HCT116 (cell line): ENCODE measurements at regions not wholly inside any gene's neighbourhood (a gene's known extent, or its start where the extent isn't known, plus 50 kb on each side); places are given as distances from the start of the nearest gene placed in this dataset.

Experiments used
- ATAC-seq: fragments of 200-7000 bp; cut with Tn5 transposase; 2 replicates; pipeline ENCODE4 v1.9.1; 2020; ENCODE audit warnings: mild to moderate bottlenecking, moderate library complexity
- BruUV-seq: library from RNA; stranded (reverse); fragments of 400-500 nt; replicated peaks from 2 replicates; lab custom pipeline; 2021; lab: Mats Ljungman, UMichigan
- CTCF ChIA-PET: fragments of 300-600 bp; sonication (Branson Sonifier 250); formaldehyde crosslinking; loops from one replicate; lab custom pipeline; 2021; ENCODE audit warnings: antibody characterized with exemption; lab: Charles Lee
- POLR2A ChIA-PET: fragments of 300-600, 350-600 bp; sonication (Branson Sonifier 250); formaldehyde crosslinking; loops from one replicate; lab custom pipeline; 2021; ENCODE audit warnings: antibody characterized with exemption; lab: Charles Lee
- RAD21 ChIA-PET, 2 experiments: fragments of 300-600 bp; sonication (Branson Sonifier 250); formaldehyde crosslinking; loops; one replicate each; lab custom pipeline; 2023; ENCODE audit warnings: low total read pairs in 2 of 2; ENCODE audit not compliant: uncharacterized antibody in 2 of 2, unreplicated experiment in 2 of 2, low non-redundant PET in 1 of 2; lab: Charles Lee
- DNase-seq: peaks from one replicate; pipeline ENCODE4 v3.0.0-alpha.2; 2010; ENCODE audit warnings: low read depth, low spot score
- H2AFZ ChIP-seq: fragments of 200-600 bp; shearing (Covaris generic), sonication (generic); 2 replicates; pipeline ENCODE4 v1.6.1; 2017; ENCODE audit warnings: low read depth, mixed run types, mixed read lengths, antibody characterized with exemption, low read length; ENCODE audit not compliant: poor library complexity, severe bottlenecking
- H3K27ac ChIP-seq: 2 replicates; pipeline ENCODE4 v1.5.1; 2012; ENCODE audit warnings: low read depth, low read length
- H3K27me3 ChIP-seq: fragments of 200-600 bp; sonication (generic); 2 replicates; pipeline ENCODE4 v1.6.1; 2016; ENCODE audit warnings: mixed run types, low read length, mixed read lengths; ENCODE audit not compliant: insufficient read depth
- H3K36me3 ChIP-seq, 2 experiments: fragments of 200-500 bp in 1 of 2; fragments of 200-600 bp in 1 of 2; sonication (Bioruptor generic) in 1 of 2; sonication (generic) in 1 of 2; 2 replicates each; pipeline versions ENCODE4 v1.5.1 to v1.6.1; 2014 to 2016; ENCODE audit warnings: low read length in 2 of 2, inconsistent platforms in 1 of 2, mixed read lengths in 1 of 2, mixed run types in 1 of 2; ENCODE audit not compliant: insufficient read depth in 2 of 2, control insufficient read depth in 1 of 2
- H3K4me1 ChIP-seq, 2 experiments: fragments of 200-600 bp in 1 of 2; sonication (generic) in 1 of 2; 2 replicates each; pipeline versions ENCODE4 v1.5.1 to v1.6.1; 2012 to 2017; ENCODE audit warnings: low read length in 2 of 2, inconsistent platforms in 1 of 2, mild to moderate bottlenecking in 1 of 2, mixed read lengths in 1 of 2, mixed run types in 1 of 2, moderate library complexity in 1 of 2; ENCODE audit not compliant: insufficient read depth in 2 of 2, control insufficient read depth in 1 of 2
- H3K4me2 ChIP-seq: fragments of 200-600 bp; sonication (generic); 2 replicates; pipeline ENCODE4 v1.6.1; 2017; ENCODE audit warnings: mixed run types, low read length, mixed read lengths
- H3K4me3 ChIP-seq, 2 experiments: fragments of 200-600 bp in 1 of 2; sonication (generic) in 1 of 2; replicated peaks in 1 of 2; 2 replicates each; pipeline ENCODE4 v1.5.1; 2011 to 2016; ENCODE audit warnings: low read length in 2 of 2, control low read depth in 1 of 2, low read depth in 1 of 2, mild to moderate bottlenecking in 1 of 2, mixed read lengths in 1 of 2, mixed run types in 1 of 2
- H3K79me2 ChIP-seq: fragments of 200-600 bp; sonication (generic); 2 replicates; pipeline ENCODE4 v1.6.1; 2017; ENCODE audit warnings: mild to moderate bottlenecking, mixed run types, low read length, moderate library complexity, mixed read lengths; ENCODE audit not compliant: insufficient read depth
- H3K9ac ChIP-seq: fragments of 200-600 bp; sonication (generic); 2 replicates; pipeline ENCODE4 v1.6.1; 2016; ENCODE audit warnings: low read length, mixed read lengths
- H3K9me2 ChIP-seq: fragments of 200-600 bp; sonication (generic), shearing (Covaris generic); 2 replicates; pipeline ENCODE4 v1.6.1; 2017; ENCODE audit warnings: mixed run types, mild to moderate bottlenecking, moderate library complexity; ENCODE audit not compliant: insufficient read depth
- H3K9me3 ChIP-seq, 2 experiments: fragments of 200-500 bp in 1 of 2; fragments of 200-600 bp in 1 of 2; sonication (Bioruptor generic) in 1 of 2; sonication (generic) in 1 of 2; 2 replicates each; pipeline ENCODE4 v1.6.1; 2014 to 2017; ENCODE audit warnings: low read length in 2 of 2, mixed read lengths in 2 of 2, inconsistent platforms in 1 of 2, low read depth in 1 of 2, mild to moderate bottlenecking in 1 of 2, mixed run types in 1 of 2, moderate library complexity in 1 of 2; ENCODE audit not compliant: control insufficient read depth in 1 of 2, insufficient read depth in 1 of 2
- H4K20me1 ChIP-seq: fragments of 200-600 bp; sonication (generic), shearing (Covaris generic); 2 replicates; pipeline ENCODE4 v1.6.1; 2017; ENCODE audit warnings: mixed run types, mild to moderate bottlenecking, moderate library complexity; ENCODE audit not compliant: insufficient read depth
- EGR1 ChIP-seq: IDR thresholded peaks from 2 replicates; pipeline ENCODE4 v1.6.1; 2012; ENCODE audit warnings: low read depth
- EZH2 ChIP-seq: fragments of 200-600 bp; sonication (generic); IDR thresholded peaks from 2 replicates; pipeline ENCODE4 v1.6.1; 2017; ENCODE audit warnings: antibody characterized with exemption, mixed run types
- POLR2A ChIP-seq: IDR thresholded peaks from 2 replicates; pipeline ENCODE4 v1.7.0; 2011; ENCODE audit warnings: borderline replicate concordance; ENCODE audit not compliant: insufficient read depth, insufficient read length; ENCODE audit errors: extremely low read depth
- POLR2AphosphoS5 ChIP-seq: IDR thresholded peaks from 2 replicates; pipeline ENCODE4 v1.6.1; 2011; ENCODE audit warnings: mild to moderate bottlenecking, low read depth, low read length, moderate library complexity
- RAD21 ChIP-seq: IDR thresholded peaks from 2 replicates; pipeline ENCODE4 v1.6.1; 2012; ENCODE audit warnings: low read depth, mild to moderate bottlenecking
- SIN3A ChIP-seq: IDR thresholded peaks from 2 replicates; pipeline ENCODE4 v1.6.1; 2012; ENCODE audit warnings: low read depth
- SP1 ChIP-seq: IDR thresholded peaks from 2 replicates; pipeline ENCODE4 v1.6.1; 2012; ENCODE audit warnings: low read depth
- TCF7L2 ChIP-seq: IDR thresholded peaks from 2 replicates; pipeline ENCODE4 v1.7.0; 2011; ENCODE audit warnings: borderline replicate concordance, inconsistent platforms; ENCODE audit not compliant: insufficient read depth, insufficient read length; ENCODE audit errors: extremely low read depth
- ZNF274 ChIP-seq: fragments of 200-500 bp; sonication (Bioruptor generic); IDR thresholded peaks from 2 replicates; pipeline ENCODE4 v1.6.1; 2014; ENCODE audit warnings: mild to moderate bottlenecking, low read depth, low read length, inconsistent platforms
- intact Hi-C: fragments of 100-400 bp; cut with micrococcal nuclease; formaldehyde crosslinking; loops from 2 replicates; pipeline ENCODE4 v1.10.0; 2022
- TF ChIP-seq, protein P1 (sequence below): IDR thresholded peaks from 2 replicates; pipeline ENCODE4 v1.6.1; 2012
- TF ChIP-seq, protein P2 (sequence below), 3 experiments: fragments of 200-600 bp in 1 of 3; sonication (generic) in 1 of 3; IDR thresholded peaks in 2 of 3; conservative IDR thresholded peaks in 1 of 3; 2 replicates each; pipeline ENCODE4 v1.5.1; 2012 to 2017; ENCODE audit warnings: low read depth in 2 of 3, low read length in 2 of 3, antibody characterized with exemption in 1 of 3, borderline replicate concordance in 1 of 3, control low read depth in 1 of 3, mild to moderate bottlenecking in 1 of 3, mixed read lengths in 1 of 3, mixed run types in 1 of 3, moderate library complexity in 1 of 3; ENCODE audit not compliant: insufficient read depth in 1 of 3
- TF ChIP-seq, protein P3 (sequence below): IDR thresholded peaks from 2 replicates; pipeline ENCODE4 v1.6.1; 2012; ENCODE audit warnings: low read depth

DNA sequence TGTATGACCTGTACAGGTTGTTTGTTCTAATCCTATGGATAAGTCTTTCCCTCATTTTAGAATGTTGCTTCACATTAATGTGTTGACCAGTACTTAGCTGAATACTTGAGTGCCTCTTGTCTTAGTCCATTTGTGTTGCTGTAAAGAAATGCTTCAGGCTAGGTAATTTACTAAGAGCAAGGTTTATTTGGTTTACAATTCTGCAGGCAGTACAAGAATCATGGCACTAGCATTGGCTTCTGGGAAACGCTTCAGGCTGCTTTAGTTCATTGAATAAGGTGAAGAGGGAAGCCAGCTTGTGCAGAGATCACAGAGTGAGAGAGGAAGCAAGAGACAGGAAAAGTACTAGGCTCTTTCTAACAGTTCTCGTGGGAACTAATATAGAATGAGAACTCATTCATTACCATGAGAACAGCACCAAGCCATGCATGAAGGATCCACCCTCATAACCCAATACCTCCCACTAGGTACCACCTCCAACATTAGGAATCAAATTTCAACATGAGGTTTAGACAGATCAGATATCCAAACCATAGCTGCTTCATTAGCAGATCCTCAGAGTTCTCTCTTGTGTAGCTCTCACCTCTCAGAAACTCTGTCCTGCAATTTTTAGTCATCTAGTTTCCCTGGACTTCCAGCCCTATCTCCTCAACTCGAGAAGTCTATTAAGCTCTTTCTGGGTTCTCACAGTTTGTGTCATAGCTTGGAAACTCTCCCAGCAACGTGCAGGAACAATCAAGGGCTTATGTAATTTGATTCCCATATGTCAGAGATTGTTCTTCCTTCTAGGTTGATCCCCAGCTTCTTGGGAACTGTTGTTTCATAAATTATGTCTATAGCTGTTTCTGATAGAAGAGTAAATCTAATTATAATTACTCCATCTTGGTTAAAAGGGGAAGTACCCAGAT is 2082.3 kb upstream of the CELF4 start:
- Histone ChIP-seq H3K9ac (no peak overlapping the region), H3K9me2 (no peaks in the 10 kb centered on the region), H3K79me2 (no peaks in the 10 kb centered on the region), H3K27ac (no peak overlapping the region), H3K4me1 (peaks cover 0 to 12% of the 10 kb centered on the region in 2 experiments; a peak in 2 of 4 replicates), H3K4me2 (peak overlapping the region; percentile 33), H3K36me3 (no peaks in the 10 kb centered on the region), H3K4me3 (no peak overlapping the region), H3K27me3 (no peaks in the 10 kb centered on the region), H4K20me1 (no peaks in the 10 kb centered on the region), H3K9me3 (peaks cover 0 to 4% of the 10 kb centered on the region in 2 experiments; a peak in 1 of 4 replicates), H2AFZ (no peak overlapping the region)
- peak; percentile 54; the same call in 1 of the 2 replicates for ATAC-seq
- intact Hi-C loops = no loop called here
- TF ChIP-seq EZH2 (no peak), EGR1 (no peak), POLR2A (no peak), ZNF274 (no peak), SP1 (no peak), POLR2AphosphoS5 (no peak), SIN3A (no peak), TCF7L2 (no peak), RAD21 (no peak)
- TF ChIP-seq, protein P1, sequence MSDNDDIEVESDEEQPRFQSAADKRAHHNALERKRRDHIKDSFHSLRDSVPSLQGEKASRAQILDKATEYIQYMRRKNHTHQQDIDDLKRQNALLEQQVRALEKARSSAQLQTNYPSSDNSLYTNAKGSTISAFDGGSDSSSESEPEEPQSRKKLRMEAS = no peak; the same call in 1 of the 2 replicates
- TF ChIP-seq, protein P2, sequence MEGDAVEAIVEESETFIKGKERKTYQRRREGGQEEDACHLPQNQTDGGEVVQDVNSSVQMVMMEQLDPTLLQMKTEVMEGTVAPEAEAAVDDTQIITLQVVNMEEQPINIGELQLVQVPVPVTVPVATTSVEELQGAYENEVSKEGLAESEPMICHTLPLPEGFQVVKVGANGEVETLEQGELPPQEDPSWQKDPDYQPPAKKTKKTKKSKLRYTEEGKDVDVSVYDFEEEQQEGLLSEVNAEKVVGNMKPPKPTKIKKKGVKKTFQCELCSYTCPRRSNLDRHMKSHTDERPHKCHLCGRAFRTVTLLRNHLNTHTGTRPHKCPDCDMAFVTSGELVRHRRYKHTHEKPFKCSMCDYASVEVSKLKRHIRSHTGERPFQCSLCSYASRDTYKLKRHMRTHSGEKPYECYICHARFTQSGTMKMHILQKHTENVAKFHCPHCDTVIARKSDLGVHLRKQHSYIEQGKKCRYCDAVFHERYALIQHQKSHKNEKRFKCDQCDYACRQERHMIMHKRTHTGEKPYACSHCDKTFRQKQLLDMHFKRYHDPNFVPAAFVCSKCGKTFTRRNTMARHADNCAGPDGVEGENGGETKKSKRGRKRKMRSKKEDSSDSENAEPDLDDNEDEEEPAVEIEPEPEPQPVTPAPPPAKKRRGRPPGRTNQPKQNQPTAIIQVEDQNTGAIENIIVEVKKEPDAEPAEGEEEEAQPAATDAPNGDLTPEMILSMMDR (IDR thresholded peaks at IDR 0.05 in 2 of 3, conservative IDR thresholded peaks at IDR 0.05 in 1 of 3; ENCODE audit: borderline replicate concordance in 1 of 3, insufficient read depth in 1 of 3, low read depth in 2 of 3, low read length in 2 of 3) = no peak
- TF ChIP-seq, protein P3, sequence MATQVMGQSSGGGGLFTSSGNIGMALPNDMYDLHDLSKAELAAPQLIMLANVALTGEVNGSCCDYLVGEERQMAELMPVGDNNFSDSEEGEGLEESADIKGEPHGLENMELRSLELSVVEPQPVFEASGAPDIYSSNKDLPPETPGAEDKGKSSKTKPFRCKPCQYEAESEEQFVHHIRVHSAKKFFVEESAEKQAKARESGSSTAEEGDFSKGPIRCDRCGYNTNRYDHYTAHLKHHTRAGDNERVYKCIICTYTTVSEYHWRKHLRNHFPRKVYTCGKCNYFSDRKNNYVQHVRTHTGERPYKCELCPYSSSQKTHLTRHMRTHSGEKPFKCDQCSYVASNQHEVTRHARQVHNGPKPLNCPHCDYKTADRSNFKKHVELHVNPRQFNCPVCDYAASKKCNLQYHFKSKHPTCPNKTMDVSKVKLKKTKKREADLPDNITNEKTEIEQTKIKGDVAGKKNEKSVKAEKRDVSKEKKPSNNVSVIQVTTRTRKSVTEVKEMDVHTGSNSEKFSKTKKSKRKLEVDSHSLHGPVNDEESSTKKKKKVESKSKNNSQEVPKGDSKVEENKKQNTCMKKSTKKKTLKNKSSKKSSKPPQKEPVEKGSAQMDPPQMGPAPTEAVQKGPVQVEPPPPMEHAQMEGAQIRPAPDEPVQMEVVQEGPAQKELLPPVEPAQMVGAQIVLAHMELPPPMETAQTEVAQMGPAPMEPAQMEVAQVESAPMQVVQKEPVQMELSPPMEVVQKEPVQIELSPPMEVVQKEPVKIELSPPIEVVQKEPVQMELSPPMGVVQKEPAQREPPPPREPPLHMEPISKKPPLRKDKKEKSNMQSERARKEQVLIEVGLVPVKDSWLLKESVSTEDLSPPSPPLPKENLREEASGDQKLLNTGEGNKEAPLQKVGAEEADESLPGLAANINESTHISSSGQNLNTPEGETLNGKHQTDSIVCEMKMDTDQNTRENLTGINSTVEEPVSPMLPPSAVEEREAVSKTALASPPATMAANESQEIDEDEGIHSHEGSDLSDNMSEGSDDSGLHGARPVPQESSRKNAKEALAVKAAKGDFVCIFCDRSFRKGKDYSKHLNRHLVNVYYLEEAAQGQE = no peak
- RAD21 ChIA-PET = no interaction called here
- CTCF ChIA-PET = no interaction called here
- peak; percentile 42 for DNase-seq
- POLR2A ChIA-PET = no interaction called here
- no TSS peak for BruUV-seq
